Smooth muscle cell (in vitro differentiated cells): ENCODE measurements at regions not wholly inside any gene's neighbourhood (a gene's known extent, or its start where the extent isn't known, plus 50 kb on each side); places are given as distances from the start of the nearest gene placed in this dataset. TPM values are rescaled to one million over a fixed set of nuclear protein-coding genes. Genes with fewer than 3 reads are reported as not detected.

Source experiments
- DNase-seq: peaks from one replicate; lab custom pipeline; 2025; ENCODE audit not compliant: unreplicated experiment; lab: John Stamatoyannopoulos, UW
- H2AFZ ChIP-seq: fragments of 200-600 bp; sonication (generic); 2 replicates; pipeline ENCODE4 v1.6.0; 2016; ENCODE audit warnings: antibody characterized with exemption, low read depth, mild to moderate bottlenecking
- H3F3A ChIP-seq: fragments of 200-600 bp; sonication (generic); 2 replicates; pipeline ENCODE4 v1.6.0; 2017; ENCODE audit warnings: antibody characterized with exemption, low read depth
- H3K27ac ChIP-seq: fragments of 200-600 bp; sonication (generic); 2 replicates; pipeline ENCODE4 v1.5.1; 2016; ENCODE audit warnings: low read depth, mild to moderate bottlenecking
- H3K27me3 ChIP-seq: fragments of 200-600 bp; sonication (generic); 2 replicates; pipeline ENCODE4 v1.6.1; 2016; ENCODE audit warnings: low read depth, mild to moderate bottlenecking
- H3K36me3 ChIP-seq: fragments of 200-600 bp; sonication (generic); 2 replicates; pipeline ENCODE4 v1.5.1; 2016; ENCODE audit warnings: low read depth
- H3K4me1 ChIP-seq: fragments of 200-600 bp; sonication (generic); 2 replicates; pipeline ENCODE4 v1.5.1; 2016; ENCODE audit warnings: low read depth
- H3K4me2 ChIP-seq: fragments of 200-600 bp; sonication (generic); 2 replicates; pipeline ENCODE4 v1.6.0; 2016; ENCODE audit warnings: mild to moderate bottlenecking
- H3K4me3 ChIP-seq: fragments of 200-600 bp; sonication (generic); 2 replicates; pipeline ENCODE4 v1.5.1; 2016; ENCODE audit warnings: mild to moderate bottlenecking
- H3K79me2 ChIP-seq: fragments of 200-600 bp; sonication (generic); 2 replicates; pipeline ENCODE4 v1.6.0; 2016; ENCODE audit warnings: low read depth, mild to moderate bottlenecking
- H3K9ac ChIP-seq: fragments of 200-600 bp; sonication (generic); 2 replicates; pipeline ENCODE4 v1.6.0; 2016; ENCODE audit warnings: low read depth
- H3K9me3 ChIP-seq: fragments of 200-600 bp; sonication (generic); replicated peaks from 2 replicates; pipeline ENCODE4 v1.5.1; 2016; ENCODE audit warnings: low read depth
- H4K20me1 ChIP-seq: fragments of 200-600 bp; sonication (generic); 2 replicates; pipeline ENCODE4 v1.6.0; 2016; ENCODE audit warnings: low read depth
- CTCF ChIP-seq: fragments of 200-600 bp; sonication (generic); IDR thresholded peaks from 2 replicates; pipeline ENCODE4 v1.5.1; 2017; ENCODE audit warnings: borderline replicate concordance, mild to moderate bottlenecking, antibody characterized with exemption; ENCODE audit not compliant: insufficient read depth, poor library complexity, severe bottlenecking
- WGBS: methylation state at CpG from one replicate; pipeline ENCODE4 v1.1.7; 2016; ENCODE audit warnings: low lambda C conversion rate; 5-methylcytosine and 5-hydroxymethylcytosine counted together
- small RNA-seq: library from RNA; depleted of rRNA; stranded (forward); fragments of <200 nt; gene quantifications from one replicate; pipeline ENCODE3, GENCODE V24; 2014

GRCh38 chrX:82237328-82237727, 1035.4 kb downstream of the SH3BGRL start:
- H3K4me3 ChIP-seq: no peak overlapping the region
- DNase-seq: no peak
- H3K79me2 ChIP-seq: no peaks in the 10 kb centered on the region
- no peak overlapping the region for H3K4me2 ChIP-seq
- no peaks in the 10 kb centered on the region for H3K27me3 ChIP-seq
- WGBS: 89% methylated on average over 1 of the region's 1 CpG
- H3K27ac ChIP-seq: no peak overlapping the region
- no peak overlapping the region for H2AFZ ChIP-seq
- H3K9ac ChIP-seq: no peak overlapping the region
- H4K20me1 ChIP-seq: no peaks in the 10 kb centered on the region
- no peaks in the 10 kb centered on the region for H3F3A ChIP-seq
- peaks cover 4% of the 10 kb centered on the region for H3K9me3 ChIP-seq
- no peaks in the 10 kb centered on the region for H3K36me3 ChIP-seq
- H3K4me1 ChIP-seq: no peaks in the 10 kb centered on the region
- no peak for TF ChIP-seq CTCF

Small RNA genes in the stretch of these regions (small RNA-seq; reads per million reads assigned to genes)
- gene RNU6-974P: not detected
